ENCODE measurements at regions not wholly inside any gene's neighbourhood (a gene's known extent, or its start where the extent isn't known, plus 50 kb on each side); places are given as distances from the start of the nearest gene placed in this dataset.

- no peak overlapping the region for H2AFZ ChIP-seq (ENCODE audit: low read length)
- no peak overlapping the region for H3K4me2 ChIP-seq (ENCODE audit: extremely low read depth, insufficient read depth, low read length)
- H3K27ac ChIP-seq (ENCODE audit: insufficient read depth, low read length): no peak overlapping the region
- no peaks in the 10 kb centered on the region for H3K4me1 ChIP-seq (ENCODE audit: control insufficient read depth, extremely low read depth, insufficient read depth, low read length)
- no peak overlapping the region for H3K9ac ChIP-seq (ENCODE audit: insufficient read depth, low read length)
- H3K36me3 ChIP-seq (ENCODE audit: control insufficient read depth, insufficient read depth, low read length): no peaks in the 10 kb centered on the region
- no peaks in the 10 kb centered on the region for H3K27me3 ChIP-seq (ENCODE audit: control insufficient read depth, insufficient read depth, low read length)
- DNase-seq (ENCODE audit: low read depth in 2 of 2): no peak
- TF ChIP-seq EZH2 (IDR thresholded peaks at IDR 0.05; ENCODE audit: low read length, missing control alignments): no peak
- TF ChIP-seq CTCF (conservative IDR thresholded peaks at IDR 0.05 in 1 of 2, IDR thresholded peaks at IDR 0.05 in 1 of 2; ENCODE audit: low read depth in 1 of 2, low read length in 2 of 2): no peak
- H4K20me1 ChIP-seq (ENCODE audit: control insufficient read depth, extremely low read depth, insufficient read depth, low read length): no peaks in the 10 kb centered on the region
- no peaks in the 10 kb centered on the region for H3K79me2 ChIP-seq (ENCODE audit: control insufficient read depth, insufficient read depth, low read length)
- no peaks in the 10 kb centered on the region for H3K9me3 ChIP-seq (ENCODE audit: control insufficient read depth, insufficient read depth, low read depth, low read length)
- H3K4me3 ChIP-seq (replicated peaks in 1 of 4; ENCODE audit: control extremely low read depth in 1 of 4, insufficient read depth in 1 of 4, low read depth in 3 of 4, low read length in 4 of 4): no peak overlapping the region
Observed at GRCh38 chr9:13744261-13744901, 464.9 kb upstream of the MPDZ start.

GRCh38 chr9:13737885-13738284 is 458.4 kb upstream of the MPDZ start:
- TF ChIP-seq EZH2 (IDR thresholded peaks at IDR 0.05; ENCODE audit: low read length, missing control alignments) (no peak), CTCF (conservative IDR thresholded peaks at IDR 0.05 in 1 of 2, IDR thresholded peaks at IDR 0.05 in 1 of 2; ENCODE audit: low read depth in 1 of 2, low read length in 2 of 2) (no peak)
- no peak for DNase-seq (ENCODE audit: low read depth in 2 of 2)

GRCh38 chr9:13735181-13735580 is 455.7 kb upstream of the MPDZ start:
- H3K27me3 ChIP-seq (ENCODE audit: control insufficient read depth, insufficient read depth, low read length): no peaks in the 10 kb centered on the region
- no peak overlapping the region for H3K9ac ChIP-seq (ENCODE audit: insufficient read depth, low read length)
- no peaks in the 10 kb centered on the region for H3K9me3 ChIP-seq (ENCODE audit: control insufficient read depth, insufficient read depth, low read depth, low read length)
- H3K4me1 ChIP-seq (ENCODE audit: control insufficient read depth, extremely low read depth, insufficient read depth, low read length): no peaks in the 10 kb centered on the region
- no peak overlapping the region for H3K4me3 ChIP-seq (replicated peaks in 1 of 4; ENCODE audit: control extremely low read depth in 1 of 4, insufficient read depth in 1 of 4, low read depth in 3 of 4, low read length in 4 of 4)
- DNase-seq (ENCODE audit: low read depth in 2 of 2): no peak
- no peaks in the 10 kb centered on the region for H3K79me2 ChIP-seq (ENCODE audit: control insufficient read depth, insufficient read depth, low read length)
- H3K36me3 ChIP-seq (ENCODE audit: control insufficient read depth, insufficient read depth, low read length): no peaks in the 10 kb centered on the region
- H4K20me1 ChIP-seq (ENCODE audit: control insufficient read depth, extremely low read depth, insufficient read depth, low read length): no peaks in the 10 kb centered on the region
- H3K27ac ChIP-seq (ENCODE audit: insufficient read depth, low read length): no peak overlapping the region
- no peak overlapping the region for H3K4me2 ChIP-seq (ENCODE audit: extremely low read depth, insufficient read depth, low read length)
- no peak for TF ChIP-seq CTCF (conservative IDR thresholded peaks at IDR 0.05 in 1 of 2, IDR thresholded peaks at IDR 0.05 in 1 of 2; ENCODE audit: low read depth in 1 of 2, low read length in 2 of 2)
- no peak for TF ChIP-seq EZH2 (IDR thresholded peaks at IDR 0.05; ENCODE audit: low read length, missing control alignments)
- H2AFZ ChIP-seq (ENCODE audit: low read length): no peak overlapping the region

More at GRCh38 chr9:13737885-13738284, 458.4 kb upstream of the MPDZ start:
- Histone ChIP-seq H3K4me1 (ENCODE audit: control insufficient read depth, extremely low read depth, insufficient read depth, low read length) (no peaks in the 10 kb centered on the region), H3K4me2 (ENCODE audit: extremely low read depth, insufficient read depth, low read length) (no peak overlapping the region), H3K27me3 (ENCODE audit: control insufficient read depth, insufficient read depth, low read length) (no peaks in the 10 kb centered on the region), H3K36me3 (ENCODE audit: control insufficient read depth, insufficient read depth, low read length) (no peaks in the 10 kb centered on the region), H4K20me1 (ENCODE audit: control insufficient read depth, extremely low read depth, insufficient read depth, low read length) (no peaks in the 10 kb centered on the region), H2AFZ (ENCODE audit: low read length) (no peak overlapping the region), H3K4me3 (replicated peaks in 1 of 4; ENCODE audit: control extremely low read depth in 1 of 4, insufficient read depth in 1 of 4, low read depth in 3 of 4, low read length in 4 of 4) (no peak overlapping the region), H3K79me2 (ENCODE audit: control insufficient read depth, insufficient read depth, low read length) (no peaks in the 10 kb centered on the region), H3K9me3 (ENCODE audit: control insufficient read depth, insufficient read depth, low read depth, low read length) (no peaks in the 10 kb centered on the region), H3K9ac (ENCODE audit: insufficient read depth, low read length) (no peak overlapping the region), H3K27ac (ENCODE audit: insufficient read depth, low read length) (no peak overlapping the region)
